Lung microvascular endothelial cell (primary cell): ENCODE measurements at regions not wholly inside any gene's neighbourhood (a gene's known extent, or its start where the extent isn't known, plus 50 kb on each side); places are given as distances from the start of the nearest gene placed in this dataset.

Experiments used
- DNase-seq, 2 donors: peaks; one replicate each; pipeline versions ENCODE4 v3.0.0 to v3.0.0-alpha.2; 2010; ENCODE audit warnings: low read depth in 2 of 2

DNA sequence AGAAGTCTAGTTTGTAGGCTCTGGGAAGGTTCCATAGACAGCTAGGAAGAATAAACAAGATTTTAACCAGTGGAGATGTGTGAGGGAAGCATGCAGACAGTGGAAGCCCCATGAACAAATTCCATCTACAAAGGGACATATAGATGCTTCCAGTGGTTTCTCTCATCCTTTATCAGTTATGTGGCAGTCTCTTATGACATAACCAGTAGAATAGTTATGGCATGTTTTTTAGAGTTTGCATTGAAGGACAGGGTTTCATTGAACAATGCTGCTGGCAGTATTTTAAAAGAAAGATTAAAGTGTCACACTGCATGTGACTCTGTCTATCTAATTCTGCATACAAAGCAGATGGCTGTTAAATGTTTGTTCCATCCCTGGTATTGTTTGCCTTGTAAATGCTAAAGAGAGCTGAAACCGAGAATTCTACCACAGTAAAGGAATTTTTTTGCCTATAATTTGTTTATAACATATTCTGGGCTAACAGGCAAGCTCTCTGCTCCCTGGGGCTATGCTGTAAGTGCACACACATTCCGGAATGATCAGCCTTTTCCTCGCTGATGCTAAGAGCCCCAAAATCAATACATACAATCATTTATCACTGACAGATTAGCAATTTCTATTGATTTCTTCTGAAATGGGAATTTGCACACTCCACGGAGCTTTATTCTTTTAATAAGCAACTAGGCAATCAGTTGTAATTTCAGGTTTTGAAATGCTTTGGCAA is 76.8 kb upstream of the PELI1 start:
- no peak for DNase-seq

DNA sequence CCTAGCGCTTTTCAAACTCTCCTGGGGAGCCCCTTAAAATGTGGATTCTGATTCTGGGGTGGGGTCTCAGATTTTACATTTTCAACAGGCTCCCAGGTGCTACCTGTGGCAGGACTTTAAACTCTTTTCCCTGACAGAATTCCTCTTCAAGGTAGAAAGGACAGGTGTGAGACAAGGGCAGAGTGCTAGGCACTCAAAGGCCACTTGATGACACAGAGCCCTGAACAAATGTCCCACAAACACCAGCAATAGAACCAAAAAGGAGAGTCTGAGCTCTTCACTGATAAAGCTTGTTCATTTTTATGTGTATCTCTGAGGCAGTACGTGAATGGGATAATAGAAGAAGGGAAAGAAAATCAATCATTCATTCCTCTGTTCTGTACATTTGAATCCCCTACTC is 77.7 kb upstream of the PELI1 start:
- DNase-seq, result no peak

DNA sequence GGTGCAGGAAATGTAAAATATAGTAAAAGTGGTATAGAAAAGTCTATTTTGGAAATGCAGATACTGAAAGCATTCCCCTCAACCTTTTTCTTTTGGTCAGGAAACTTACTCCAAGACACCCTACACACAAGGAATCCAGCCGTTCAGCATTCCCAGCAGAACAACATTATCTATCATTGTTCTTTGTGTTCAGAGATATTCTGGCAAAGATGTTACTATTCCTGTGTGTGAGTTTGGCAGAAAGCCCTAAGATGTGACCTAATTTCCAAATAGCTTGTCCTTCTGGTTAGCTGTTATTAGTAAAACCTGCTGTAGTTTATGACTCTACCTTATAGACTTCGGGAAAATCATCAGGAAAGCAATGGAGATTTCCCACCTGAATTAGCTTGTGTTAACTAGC is 78.1 kb upstream of the PELI1 start:
- peak in 1 of 2 donors; percentile 80 for DNase-seq

DNA sequence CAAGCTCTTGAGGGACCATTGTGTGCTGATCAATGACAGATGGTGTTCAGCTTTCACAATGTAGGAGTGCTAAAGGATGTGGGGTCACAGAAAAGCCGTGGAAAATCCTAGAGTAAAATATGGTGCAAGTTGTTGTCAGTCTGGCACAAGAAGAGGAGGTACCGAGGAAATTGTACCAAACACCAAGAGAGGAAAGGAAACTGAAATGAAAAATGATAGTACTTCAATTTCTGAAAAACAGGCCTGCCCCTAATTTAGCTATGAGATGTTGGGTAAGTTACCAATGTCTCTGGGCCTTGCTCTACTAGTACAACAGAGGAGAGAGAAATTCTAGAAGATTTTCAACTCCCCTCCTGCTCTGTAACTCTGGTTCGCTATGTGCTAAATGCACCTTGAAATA is 78.8 kb upstream of the PELI1 start:
- DNase-seq, result peak in 1 of 2 donors; percentile 29

DNA sequence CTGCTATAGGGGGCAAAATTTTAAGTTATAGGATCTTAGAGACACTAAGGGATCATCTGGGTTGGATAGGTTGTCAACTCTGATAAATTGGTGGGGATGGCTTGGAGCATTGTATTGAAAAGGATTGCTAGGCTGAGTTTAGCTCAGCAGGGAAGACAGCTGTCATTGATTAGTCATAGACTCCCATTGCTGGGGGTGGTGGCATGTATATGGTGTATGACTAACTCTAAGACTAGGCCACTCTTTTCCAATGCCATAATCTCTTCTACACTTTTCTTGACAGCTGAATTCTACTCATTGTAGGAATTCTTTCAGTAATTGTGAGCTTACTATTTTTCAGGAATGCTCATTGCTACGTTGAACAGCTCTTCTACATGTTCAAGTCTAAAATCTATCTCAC is 81.3 kb upstream of the PELI1 start:
- DNase-seq, result no peak

DNA sequence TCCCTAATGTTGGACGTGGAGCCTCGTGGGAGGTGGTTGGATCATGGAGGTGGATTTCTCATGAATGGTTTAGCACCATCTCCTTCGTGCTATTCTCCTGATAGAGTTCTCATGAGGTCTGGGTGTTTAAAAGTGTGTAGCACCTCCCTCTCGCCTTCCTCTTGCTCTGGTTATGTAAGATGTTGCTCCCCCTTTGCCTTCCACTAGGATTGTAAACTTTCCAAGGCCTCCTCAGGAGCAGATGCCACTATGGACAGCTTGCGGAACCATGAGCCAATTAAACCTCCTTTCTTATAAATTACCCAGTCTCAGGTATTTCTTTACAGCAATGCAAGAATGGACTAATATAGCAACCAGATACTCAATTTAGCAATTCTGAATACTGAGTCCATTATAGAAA is 82.4 kb upstream of the PELI1 start:
- DNase-seq, result no peak

DNA sequence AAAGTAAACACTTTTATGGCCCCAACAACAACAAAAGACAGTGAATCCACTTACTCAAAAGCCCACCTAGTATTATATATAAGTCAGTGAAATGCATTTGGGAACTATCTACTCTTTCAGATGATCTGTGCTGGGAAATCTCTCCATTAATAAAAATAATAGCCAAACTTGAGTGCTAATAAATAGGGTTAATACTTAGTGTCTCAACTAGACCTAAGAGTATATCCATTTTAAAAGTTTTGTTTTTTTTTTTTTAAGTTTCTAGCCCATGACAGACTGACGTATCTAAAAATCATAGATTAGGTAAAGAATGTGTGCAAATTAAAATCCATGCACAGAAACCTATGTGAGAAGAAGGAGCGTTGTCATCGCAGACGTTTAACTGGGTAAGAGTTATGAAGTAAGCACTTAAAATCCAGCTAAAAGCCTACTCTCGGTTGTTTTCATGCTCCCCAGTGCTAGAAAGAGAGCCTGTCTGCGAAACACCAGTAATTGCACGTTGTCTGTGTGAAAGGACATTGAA is 83.4 kb upstream of the PELI1 start:
- no peak for DNase-seq

DNA sequence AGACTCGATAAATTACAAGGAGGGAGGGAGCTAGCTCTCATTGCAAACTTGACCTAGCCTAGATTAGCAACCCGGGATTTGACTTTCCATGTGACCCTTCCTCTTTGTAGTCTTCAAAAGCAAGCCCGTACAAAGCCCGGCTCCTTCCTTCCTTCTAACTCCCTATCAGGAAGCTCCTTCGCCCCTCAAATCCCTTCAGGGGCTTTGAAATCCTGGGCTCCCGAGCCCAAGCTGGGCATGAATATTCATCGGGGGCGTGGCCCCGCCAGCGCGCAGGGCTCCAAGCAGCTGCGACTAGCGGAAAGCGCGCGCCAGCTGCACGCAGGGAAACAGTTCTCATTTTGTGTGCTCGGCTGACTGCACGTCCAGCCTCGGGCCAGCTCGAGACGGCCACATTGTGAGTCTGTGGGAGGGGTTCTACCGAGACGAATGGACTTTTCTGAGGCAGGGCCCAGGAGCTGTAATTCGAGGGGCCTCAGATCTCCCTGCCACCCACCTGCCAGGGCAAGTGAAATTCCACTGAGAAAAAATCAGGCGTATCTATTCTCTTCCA is 84.0 kb upstream of the PELI1 start:
- DNase-seq, result peak; percentile 81 to 83

DNA sequence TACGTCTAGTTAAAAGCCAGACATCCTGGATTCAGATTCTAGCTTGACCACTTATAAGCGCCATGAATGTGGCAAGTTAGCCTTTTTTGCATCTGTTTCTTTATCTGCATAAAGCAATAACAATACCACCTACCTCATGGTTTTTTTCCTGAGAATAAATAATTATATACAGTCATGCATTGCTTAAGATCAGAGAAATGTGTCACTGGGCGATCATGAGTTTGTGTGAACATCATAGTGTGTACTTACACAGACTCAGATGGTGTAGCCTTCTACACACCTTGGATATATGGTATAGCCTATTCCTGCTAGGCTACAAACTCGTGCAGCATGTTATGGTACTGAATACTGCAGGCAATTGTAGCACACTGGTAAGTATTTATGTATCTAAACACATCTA is 84.7 kb upstream of the PELI1 start:
- no peak for DNase-seq

DNA sequence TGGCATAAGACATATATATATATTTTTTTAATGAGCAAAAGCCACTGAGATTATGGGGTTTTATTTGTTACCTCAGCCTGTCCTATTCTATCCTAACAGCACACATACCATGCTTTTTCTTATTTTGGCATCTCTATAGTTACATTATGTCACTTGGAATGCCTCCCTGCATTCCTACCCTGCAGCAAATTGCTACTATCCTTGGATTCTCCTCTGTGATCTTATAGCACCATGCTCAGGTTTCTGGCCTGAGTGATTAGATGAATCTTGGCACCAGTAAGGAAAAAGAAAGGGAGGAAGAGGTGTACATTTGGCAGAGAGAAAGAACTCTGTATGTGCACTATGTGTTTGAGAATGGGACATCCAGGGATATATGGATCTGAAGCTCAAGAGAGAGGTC is 86.3 kb upstream of the PELI1 start:
- no peak for DNase-seq

DNA sequence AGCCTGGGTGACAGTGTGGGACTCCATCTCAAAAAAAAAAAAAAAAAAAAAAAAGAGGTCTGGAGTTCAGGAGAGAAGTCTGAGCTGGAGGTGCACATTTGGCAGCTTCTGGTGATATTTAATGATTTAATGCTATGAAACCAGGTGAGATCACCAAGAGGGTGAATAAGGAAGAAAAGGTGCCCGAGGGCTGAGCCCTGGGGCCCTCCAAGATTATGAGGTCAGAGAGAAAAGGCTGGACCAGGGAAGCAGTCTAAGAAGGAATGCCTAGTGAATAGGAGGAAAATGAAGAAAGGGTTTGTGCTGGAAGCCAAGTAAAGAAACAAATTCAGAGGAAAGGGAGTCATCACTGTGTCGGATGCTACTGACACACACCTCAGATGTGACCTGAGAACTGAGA is 88.0 kb upstream of the PELI1 start:
- DNase-seq, result no peak

DNA sequence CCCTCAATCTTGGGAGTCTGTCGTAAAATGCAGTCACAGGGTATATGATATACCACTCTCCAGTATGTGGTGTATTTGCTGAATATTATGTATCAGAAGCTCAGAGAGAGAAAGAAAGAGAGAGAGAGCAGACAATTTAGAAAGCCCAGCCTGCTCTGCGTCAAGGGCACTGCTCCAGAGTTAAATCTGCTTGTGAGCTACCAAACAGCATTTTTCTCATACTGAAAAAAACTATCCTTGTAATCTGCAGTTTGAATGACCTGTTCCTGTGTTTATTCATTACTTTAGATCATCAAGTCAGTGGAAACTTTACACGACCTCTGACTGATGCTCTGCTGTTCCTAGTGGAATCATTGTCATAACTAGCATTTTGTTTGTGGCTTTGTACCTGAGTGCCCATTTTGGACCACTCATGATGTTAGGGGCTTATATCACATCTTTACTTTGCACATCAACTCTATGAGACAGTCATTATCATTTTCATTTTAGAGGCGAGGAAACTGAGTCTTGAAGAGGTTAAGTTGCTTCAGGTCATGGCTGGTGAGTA is 89.2 kb upstream of the PELI1 start:
- peak in 1 of 2 donors; percentile 61 for DNase-seq

DNA sequence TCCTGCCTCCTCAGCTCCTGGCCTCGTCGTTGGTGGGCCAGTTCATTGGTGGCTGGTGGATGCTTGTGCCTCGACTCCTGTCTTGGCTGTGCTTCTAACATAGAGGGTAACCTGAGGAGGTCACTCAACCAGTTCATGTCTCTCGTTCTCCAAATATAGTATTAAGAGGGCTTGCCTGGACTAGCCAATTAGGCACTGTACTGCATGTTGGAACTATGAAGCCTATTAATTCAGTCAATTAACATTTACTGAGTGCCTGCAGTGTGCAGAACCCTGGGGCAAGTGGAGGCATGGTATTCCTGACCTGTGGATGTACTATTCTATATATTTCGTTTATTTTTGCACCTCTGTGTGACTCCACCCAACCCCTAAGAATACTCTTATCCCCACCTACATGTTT is 89.9 kb upstream of the PELI1 start:
- DNase-seq, result no peak

DNA sequence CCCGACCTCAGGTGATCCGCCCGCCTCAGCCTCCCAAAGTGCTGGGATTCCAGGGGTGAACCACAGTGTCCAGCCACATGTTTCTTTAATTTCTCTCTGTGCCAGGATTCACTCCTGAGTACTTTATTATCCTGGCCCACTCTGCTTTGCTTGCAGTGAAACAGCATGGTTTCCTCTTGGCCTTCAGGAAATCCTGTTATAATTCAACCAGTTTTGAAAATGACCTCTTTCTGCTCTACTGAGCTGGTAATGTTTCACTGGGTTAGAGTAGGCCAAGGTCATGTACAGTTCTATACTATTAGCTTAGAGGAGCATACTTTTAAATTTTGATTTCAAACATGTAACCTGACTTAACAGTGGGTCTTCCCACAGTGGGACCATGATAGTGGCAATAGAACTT is 90.6 kb upstream of the PELI1 start:
- DNase-seq, result peak; percentile 71 to 89

DNA sequence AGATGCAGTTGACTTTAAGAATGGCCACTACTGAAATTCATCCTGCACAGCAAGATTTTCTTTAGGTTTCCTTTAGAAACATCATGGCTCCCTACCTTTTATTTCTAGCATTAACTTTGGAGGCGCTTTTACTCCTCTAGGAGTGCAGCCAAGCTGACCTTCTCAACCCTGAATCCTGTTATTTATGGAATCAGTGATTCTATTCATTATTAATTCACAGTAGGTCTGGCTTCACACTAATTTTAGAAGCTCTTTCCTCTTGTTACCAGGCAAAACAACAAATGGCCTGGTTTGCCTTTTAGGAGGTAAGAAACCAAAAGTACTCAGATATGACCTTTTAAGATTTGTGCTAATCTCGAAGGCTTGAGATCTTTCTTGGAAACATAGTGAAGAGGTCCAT is 93.0 kb upstream of the PELI1 start:
- peak; percentile 68 to 85 for DNase-seq

DNA sequence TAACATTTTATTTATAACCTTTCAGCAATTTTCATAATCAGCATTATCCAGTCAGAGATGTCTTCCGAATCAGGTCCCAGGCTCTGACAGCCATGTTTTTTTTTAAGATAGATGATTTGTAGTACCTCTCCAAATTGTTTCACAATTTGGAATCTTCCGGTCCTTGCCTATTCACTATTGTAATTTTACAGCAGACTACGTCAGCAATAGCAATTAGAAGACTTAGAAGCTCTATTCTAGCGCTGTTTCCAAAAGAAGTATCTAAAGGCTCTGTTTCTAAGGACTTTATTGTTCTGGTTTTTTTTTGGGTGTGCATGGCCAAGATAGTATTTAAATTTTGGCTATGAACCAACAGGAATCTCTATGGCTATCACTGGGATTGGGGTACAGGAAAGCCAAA is 94.6 kb upstream of the PELI1 start:
- no peak for DNase-seq

DNA sequence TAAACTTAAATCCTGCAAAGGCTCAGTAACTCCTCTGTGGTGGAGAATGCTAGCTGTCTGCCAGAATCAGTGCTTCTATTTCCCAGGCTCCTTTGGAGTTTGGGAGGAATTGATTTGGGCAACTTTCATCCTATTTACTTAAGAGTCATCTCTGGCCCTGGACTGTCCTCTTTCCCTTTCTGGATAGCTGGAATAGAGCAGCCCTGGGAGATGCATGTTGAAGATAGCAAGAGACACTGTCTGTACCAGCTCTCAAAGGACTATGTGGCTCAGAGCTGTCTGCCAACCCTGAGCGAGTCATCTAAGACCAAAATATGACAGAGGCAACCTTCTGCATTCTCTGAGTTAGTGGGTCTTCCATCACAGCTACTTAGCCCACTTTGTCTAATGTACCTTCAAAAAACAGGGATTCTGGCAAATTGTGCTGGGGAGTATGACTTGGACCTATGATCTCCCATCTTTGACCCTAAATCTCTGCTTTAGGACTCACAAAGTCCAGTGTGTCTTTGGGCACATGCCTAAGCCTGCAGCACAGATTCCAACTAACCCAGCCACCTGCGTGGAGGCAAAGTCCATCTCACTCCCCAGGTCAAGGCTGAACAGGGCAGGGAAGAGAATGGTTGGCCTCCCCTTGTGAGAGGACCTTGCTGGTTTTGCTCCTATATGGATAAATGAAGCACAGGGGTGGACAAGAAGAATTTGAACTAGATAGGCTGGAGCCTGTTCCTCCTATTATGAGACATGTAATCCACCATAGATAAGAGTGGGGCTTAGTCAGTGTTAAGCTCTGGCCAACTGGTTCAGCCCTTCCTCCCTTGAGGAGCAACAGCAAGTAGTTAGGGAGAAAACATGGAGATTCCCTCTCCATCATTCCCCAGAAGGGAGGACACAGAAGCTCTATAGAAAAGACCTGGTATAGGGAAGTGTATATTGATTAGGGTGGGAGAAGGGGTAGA is 99.1 kb upstream of the PELI1 start:
- DNase-seq, result no peak

DNA sequence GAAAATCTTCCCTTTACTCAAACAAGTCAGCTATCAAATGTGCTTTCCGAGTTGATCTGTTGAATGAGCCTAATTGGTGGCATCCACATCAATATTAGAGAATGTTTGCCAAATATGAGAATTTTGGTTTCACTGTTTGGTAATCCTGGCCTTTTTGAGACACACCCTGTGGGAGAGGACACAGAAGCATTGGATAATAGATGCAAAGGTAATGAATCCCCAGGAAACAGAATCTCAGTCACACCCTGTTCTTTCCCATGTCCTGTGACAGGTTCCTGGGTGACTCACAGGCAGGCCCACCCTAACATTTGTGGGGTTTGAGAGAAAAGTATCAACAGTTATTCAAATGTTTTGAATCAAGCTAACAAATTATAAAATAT is 99.8 kb upstream of the PELI1 start:
- no peak for DNase-seq

DNA sequence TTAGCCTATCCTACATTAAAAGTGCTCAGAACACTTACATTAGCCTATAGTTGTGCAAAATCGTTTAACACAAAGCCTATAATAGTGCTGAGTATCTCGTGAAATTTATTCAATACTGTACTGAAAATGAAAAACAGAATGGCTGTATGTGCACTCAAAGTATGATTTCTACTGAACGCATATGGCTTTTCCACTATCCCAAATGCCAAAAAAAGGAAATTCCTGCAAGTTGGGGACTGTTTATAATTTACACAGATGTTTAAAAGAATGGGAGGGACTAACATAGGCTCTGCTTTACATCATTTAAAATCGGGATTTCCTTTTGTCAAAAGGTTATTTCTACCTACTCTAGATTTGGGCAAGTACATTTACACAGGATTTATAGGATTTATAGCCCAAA is 101.4 kb upstream of the PELI1 start:
- no peak for DNase-seq

DNA sequence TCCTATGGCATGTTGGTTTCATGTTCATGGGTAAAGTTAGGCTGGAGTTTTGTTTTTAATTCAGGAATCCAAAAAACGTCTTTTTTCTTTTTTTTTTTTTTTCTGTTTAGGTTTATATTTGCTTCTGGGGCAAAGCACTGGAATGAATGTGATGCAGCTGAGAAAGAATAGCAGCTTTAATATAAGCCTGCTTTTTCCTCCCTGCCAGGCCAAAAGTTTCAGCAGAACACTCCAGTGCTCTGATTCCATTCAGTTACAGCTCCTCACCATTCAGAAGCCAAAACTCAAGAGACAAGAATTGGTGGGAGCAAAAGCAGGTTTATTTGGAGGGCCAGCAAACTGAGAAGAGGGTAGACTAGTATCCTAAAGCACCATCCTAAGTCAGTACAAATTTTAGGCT is 102.7 kb upstream of the PELI1 start:
- no peak for DNase-seq

DNA sequence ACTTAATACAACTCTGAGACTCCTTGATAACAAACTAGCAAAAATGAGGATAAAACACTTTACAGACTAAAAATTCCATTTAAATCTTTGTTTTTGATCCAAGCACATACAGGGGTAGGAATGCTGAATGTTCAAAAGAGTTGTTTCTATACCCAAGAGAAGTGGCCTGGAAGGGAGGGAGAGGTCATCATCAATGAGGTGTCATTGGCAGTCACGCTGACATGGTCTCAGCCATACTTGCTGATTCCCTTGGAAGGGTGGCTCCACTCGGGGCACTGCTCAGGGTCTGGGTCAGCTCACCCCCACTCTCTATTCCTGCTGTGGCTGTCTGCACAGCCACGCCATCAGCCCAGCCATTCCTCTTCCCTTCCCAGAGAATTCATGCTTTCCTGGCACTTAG is 105.2 kb upstream of the PELI1 start:
- DNase-seq, result no peak

DNA sequence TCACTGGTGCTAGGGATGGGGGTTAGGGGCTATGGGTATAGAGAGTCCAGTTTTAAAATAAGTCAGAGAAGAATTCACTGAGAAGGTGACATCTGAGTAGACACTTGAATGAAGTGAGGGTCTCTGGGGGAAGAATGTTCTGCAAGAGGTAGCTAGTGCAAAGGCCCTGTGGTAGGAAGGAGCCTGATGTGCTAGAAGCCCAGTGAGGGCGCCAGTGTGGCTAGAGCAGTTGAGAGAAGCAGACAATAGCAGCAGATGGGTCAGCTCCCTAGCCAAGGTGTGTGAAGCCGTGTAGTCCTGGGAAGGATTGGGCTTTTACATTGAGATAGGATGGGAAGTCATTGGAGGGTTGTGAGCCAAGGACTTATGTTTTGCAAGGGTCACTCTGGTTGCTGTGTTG is 105.8 kb upstream of the PELI1 start:
- no peak for DNase-seq
